GM12872 (cell line): ENCODE measurements at regions not wholly inside any gene's neighbourhood (a gene's known extent, or its start where the extent isn't known, plus 50 kb on each side); places are given as distances from the start of the nearest gene placed in this dataset.

Source experiments
- CTCF ChIP-seq: IDR thresholded peaks from 3 replicates; pipeline ENCODE4 v1.5.1; 2011; ENCODE audit warnings: low read depth, mild to moderate bottlenecking, low read length, moderate library complexity; ENCODE audit not compliant: insufficient read depth

- TF ChIP-seq CTCF: no peak
These were observed 691.6 kb upstream of the RBFOX1 start for GRCh38 chr16:6641091-6641490.

DNA sequence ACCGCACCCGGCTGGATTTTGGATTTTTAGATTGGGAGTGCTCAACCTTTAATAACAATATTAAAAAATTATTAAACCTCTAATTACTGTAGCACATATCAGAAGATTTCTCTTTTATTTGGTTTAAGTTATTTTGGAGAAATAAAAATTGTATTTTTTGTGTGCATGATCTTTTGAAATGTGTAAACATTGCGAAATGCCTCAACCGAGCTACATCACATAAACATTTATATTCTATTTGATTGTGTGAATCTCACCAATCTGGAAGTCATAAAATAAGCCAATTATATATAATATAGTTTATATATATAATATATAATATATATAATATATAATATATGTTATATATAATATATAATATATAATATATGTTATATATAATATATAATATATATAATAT lies 696.2 kb upstream of the RBFOX1 start:
- TF ChIP-seq CTCF: no peak

- no peak for TF ChIP-seq CTCF
These were observed 698.5 kb upstream of the RBFOX1 start for GRCh38 chr16:6634151-6634550.

DNA sequence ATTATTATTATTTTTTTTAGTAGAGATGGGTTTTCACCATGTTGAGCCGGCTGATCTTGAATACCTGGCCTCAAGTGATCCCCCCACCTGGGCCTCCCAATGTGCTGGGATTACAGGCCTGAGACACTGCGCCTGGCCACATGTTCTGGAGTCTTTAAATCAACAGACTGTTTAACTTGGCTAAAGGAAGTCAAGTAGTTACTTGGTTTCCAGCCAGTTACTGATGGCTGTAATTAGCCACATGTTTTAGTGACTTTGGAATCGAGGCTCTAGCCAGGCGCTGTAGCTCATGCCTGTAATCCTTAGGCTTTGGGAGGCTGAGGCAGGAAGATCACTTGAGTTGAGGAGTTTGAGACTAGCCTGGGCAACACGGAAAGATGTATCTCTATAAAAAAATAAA lies 699.2 kb upstream of the RBFOX1 start:
- no peak for TF ChIP-seq CTCF

GRCh38 chr16:6629110-6629509 lies 703.5 kb upstream of the RBFOX1 start:
- TF ChIP-seq CTCF: no peak

DNA sequence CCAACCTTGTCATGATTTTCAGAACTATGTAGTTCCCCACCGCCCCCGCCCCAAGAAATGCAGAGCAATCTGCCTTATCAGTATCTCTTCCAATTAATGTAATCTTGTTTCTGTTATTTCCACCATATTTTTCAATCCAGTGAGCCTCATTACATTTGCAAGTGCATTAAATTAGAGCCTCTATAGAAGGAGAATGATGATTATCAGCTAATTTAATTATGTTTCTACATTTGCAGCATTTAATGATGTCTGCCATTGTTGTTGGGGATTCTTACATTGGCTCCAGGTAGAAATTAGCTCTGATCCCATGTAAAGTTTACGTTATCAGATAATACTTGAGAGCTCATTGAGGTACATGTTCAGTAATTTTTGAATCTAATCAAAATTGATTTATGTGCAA lies 707.0 kb upstream of the RBFOX1 start:
- no peak for TF ChIP-seq CTCF

DNA sequence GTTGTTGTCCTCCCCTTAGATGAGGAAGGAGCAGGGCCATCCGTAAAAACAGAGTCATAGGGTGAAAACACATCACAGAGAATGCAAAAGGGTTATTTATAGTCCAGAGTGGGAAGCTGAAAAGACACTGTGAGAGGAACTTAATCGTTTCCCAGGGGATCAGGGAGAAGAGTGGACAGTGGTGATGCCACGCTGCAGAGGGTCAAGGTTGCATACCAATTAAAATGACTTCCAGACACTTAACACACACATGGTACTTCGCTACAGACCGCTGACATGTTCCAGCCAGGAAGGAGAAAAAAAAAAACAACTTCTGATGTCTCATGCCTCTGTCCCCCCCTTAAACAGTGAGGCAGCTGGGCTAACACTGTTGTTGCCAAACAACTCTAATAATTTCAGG lies 713.8 kb upstream of the RBFOX1 start:
- TF ChIP-seq CTCF: no peak

- TF ChIP-seq CTCF: no peak
These were observed 715.9 kb upstream of the RBFOX1 start for GRCh38 chr16:6616746-6617145.
